Astrocyte of the hippocampus (primary cell): ENCODE measurements at regions not wholly inside any gene's neighbourhood (a gene's known extent, or its start where the extent isn't known, plus 50 kb on each side); places are given as distances from the start of the nearest gene placed in this dataset.

ENCODE experiments used
- DNase-seq: peaks from one replicate; pipeline ENCODE4 v3.0.0; 2011; ENCODE audit warnings: low read depth, low spot score

- no peak for DNase-seq
Measured at GRCh38 chr13:90395348-90395747, 952.1 kb upstream of the MIR17HG start.

DNA sequence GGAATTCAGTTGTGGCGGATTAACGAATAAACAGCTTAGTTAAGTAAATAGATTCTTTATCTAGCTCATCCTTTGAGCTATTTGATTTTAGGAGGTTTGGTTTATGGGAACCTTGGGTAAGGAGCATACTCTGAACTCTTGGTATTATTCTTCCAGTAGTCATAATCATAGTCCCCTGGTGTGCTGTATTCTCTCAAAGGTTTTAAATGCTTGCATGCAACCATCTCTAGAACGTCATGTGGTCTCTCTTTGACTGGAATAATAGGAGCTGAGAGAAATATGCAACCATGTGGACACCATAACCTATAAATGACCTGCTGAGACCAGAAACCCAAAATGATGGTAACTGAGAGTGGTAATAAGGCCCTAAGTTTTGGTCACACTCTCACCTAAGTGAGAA lies 951.6 kb upstream of the MIR17HG start:
- no peak for DNase-seq

DNA sequence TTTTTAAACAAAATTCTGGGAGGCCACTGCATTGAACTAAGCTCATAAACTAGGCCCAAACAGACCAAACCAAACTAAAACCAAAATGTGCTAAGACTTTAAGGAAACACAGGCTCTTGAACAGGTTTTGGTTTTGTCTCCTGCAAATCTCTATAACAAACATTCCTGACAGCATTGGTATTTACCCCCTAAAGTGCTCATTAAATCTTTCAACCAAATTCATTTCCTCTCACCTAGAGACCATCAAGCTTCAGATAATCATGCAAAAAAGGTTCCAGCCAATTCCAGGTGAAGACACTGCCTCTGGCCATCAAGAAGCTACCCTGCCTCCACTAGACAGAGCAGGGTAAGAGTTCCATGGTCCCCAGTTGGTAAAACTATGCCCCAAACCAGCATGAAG lies 951.2 kb upstream of the MIR17HG start:
- no peak for DNase-seq

GRCh38 chr13:90397503-90397902 lies 950.0 kb upstream of the MIR17HG start:
- DNase-seq = no peak

DNA sequence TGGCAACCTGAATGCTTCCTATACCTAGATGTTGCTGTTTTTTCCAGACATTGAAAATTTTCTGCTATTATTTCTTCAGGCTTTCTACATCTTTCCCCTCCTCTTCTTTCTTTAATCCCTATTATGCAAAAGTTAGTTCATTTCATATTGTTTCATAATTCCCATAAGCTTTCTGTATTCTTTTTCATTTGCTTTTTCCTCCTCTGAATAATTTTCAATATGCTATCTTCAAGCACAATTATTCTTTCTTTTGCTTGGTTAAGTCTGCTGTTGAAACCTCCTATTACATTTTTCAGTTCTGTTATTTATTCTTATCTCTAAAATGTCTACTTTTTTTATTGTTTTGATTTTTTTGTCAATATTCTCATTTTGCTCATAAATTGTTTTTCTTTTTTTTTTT lies 947.1 kb upstream of the MIR17HG start:
- DNase-seq = no peak

- DNase-seq = no peak
Measured at GRCh38 chr13:90401150-90401549, 946.3 kb upstream of the MIR17HG start.

DNA sequence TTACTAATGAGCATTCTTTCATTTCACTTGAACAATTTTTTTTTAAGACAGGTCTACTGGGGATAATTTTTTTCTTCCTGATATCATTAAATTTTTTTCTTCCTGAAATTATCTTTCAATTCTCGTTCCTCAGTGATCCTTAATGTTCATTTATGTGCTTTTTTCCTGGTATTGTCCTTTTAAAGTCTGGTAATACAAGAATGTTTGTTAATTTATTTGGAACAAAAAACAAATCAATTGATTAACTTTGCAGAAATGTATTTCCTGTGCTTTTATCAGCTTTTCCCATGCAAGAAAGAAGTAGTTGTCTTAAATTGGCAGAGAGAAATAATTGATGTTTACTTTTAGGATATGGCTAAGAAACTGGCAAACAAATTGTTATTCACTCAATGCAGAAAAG lies 945.4 kb upstream of the MIR17HG start:
- no peak for DNase-seq

DNA sequence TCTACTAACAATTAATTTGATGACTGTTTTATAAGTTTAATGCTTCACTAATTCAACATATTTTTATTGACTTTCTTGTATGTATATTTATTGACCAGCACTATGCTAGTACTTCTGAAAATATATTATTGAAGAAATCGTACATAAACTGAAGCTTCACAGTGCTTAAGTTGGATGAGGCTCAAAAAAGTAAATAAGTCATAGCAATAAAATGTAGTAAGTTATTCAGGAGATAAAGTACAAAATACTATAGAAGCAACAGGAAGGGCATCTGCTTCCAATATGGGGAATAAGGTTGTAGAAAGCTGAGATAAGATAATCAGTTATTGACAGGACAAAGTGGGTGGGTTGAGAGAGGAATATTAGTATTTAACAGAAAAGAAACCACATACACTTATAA lies 944.9 kb upstream of the MIR17HG start:
- no peak for DNase-seq

GRCh38 chr13:90403330-90404082 lies 944.0 kb upstream of the MIR17HG start:
- no peak for DNase-seq

- DNase-seq = no peak
Measured at GRCh38 chr13:90405301-90405700, 942.2 kb upstream of the MIR17HG start.

GRCh38 chr13:90412980-90413379 lies 934.5 kb upstream of the MIR17HG start:
- no peak for DNase-seq

- DNase-seq = no peak
Measured at GRCh38 chr13:90413548-90413947, 933.9 kb upstream of the MIR17HG start.

DNA sequence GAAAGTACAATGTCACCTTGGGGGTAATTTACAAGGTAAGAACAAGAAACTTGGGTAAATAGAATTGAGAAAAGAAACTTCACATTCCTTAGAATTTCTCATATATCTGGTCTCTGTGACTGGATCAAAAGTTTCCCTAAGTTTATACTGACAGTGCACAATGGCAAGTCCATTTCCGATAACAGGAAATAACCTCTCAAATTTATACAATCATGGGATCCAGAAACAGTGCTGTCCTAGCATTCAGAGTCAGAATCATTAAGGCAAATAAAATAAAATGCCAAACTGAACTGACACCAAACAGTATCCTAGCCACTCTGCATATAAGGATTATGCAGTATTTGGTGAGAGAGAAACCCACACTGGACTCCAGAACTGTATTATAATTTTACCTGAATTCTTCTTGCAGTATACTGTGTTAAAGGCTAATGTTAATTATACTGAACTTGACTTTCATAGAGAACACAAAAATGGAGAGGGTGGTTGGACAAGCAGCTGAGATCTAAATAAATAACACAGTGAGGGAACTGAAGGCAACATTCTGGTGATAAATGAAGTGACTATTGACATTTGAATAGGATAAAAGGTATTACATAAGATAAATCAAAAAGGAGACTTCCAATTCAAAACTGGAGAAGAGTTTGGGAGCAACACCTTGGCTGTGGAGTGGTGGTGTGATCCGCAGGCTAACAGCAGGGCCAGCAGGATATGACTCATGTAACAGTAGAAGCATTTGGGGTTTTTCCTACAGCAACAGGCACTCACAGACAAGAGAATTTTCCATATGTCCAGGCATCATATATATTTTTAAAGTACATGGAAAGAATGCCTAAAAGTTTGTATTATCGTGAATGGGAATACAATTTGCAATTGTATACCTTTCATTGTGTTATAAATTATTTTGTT lies 932.5 kb upstream of the MIR17HG start:
- peak; percentile 60 for DNase-seq

GRCh38 chr13:90415902-90416301 lies 931.6 kb upstream of the MIR17HG start:
- no peak for DNase-seq

DNA sequence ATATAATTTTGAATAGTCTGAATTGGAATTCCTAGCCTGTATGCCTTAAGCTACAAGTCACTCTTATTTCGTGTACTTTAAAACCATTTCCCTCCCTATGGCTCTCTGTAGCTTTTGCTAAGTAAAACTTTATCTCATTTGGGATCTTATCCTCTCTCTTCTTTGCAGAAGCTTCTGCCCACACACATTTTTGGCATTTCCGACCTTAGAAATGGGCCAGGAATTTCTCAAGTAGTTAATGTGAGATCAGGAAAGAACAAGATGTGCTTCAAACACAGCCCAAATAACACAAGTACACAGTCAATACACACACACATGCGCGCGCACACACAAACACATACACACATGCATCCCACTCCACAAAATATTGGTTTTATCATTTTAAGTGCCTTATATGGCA lies 931.0 kb upstream of the MIR17HG start:
- peak; percentile 47 for DNase-seq

GRCh38 chr13:90416938-90417337 lies 930.5 kb upstream of the MIR17HG start:
- peak; percentile 27 for DNase-seq

DNA sequence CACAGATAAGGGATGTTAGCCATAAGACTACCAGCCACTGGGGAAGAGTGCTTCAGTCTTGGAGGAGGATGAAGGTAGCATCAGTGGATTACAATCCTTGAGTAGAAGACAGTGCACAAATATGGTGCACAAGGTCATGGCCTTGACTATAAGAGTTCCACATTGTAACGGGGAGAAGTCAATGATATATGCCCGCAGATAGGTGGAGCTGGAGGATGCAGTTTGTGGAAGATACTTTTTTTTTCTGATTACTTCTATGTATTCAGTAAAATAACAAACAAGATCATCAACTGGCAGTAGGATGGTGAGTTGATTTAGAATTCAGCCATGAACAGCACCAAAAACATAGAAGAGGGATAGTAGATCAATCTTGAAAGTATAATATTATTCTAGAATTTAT lies 926.8 kb upstream of the MIR17HG start:
- DNase-seq = no peak

DNA sequence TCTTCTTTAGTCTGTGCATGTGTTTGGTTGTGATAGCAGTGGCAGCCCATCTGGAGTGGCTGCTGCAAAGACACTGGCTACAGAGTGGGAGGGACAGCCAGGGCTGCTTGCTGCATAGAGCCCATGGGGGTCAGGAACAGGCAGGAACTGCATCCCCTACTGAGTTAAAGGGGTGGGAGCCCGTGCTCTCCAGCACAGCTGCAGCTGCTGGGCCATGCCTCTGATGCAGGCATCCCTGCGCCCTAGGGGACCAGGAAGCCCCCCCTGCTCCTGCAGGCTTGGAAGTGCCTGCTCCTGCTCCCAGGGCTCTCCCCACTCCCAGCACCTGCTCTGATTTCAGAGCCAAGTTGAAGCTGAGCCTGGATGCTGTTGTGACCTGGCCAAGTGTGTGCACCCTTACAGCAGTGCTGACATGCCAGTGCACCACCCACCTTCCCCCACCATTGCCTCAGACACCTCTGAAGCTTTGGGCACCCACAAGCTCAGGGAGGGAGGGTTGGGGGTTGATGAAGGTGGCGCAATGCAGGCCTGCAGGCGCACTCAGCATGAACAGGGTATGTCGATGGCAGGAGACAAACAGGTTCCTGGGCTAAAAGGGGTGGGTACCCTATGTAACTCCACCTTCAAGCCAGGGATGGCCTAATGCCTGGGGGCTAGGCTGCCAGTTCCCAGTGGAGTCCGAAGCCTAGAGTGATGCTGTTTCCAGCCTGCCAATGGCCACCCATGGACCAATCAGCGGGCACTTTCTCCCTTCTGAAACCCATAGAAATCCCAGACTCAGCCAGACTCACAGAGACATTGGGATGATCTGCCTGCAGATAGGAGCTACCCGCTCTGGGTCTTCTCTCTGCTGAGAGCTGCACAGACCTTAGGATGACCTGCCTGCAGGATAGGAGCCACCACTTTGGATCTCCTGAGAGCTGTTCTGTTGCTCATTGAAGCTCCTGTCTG lies 919.9 kb upstream of the MIR17HG start:
- DNase-seq = no peak

DNA sequence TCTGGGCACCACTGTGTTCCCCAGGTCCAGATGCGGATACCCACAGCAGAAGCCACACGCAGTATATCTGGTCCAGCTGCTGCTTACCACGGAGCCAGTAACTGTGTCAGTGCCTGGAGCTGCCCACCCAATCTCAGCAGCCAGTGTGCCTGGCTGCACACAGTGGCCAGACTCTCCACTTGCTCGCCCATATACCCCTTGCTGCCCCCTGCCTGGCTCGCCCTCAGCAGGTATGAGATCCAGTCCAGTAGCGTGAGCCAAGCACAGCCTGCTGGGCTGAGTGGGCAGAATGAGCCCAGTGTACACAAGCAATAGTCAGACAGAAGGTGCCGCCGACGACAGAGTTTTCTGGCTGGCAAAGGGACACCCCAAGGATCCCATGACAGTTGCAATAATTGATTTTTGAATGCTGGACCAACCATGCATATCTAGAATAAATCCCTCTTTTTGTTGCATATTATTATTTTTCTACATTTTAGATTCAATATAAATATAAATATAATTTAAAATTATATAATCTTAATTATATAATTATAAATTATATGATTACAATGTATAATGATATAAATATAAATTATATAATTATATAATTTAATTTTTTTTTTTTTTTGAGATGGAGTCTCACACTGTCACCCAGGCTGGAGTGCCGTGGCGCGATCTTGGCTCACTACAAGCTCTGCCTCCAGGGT lies 918.8 kb upstream of the MIR17HG start:
- no peak for DNase-seq

GRCh38 chr13:90430127-90430526 lies 917.4 kb upstream of the MIR17HG start:
- DNase-seq = no peak

DNA sequence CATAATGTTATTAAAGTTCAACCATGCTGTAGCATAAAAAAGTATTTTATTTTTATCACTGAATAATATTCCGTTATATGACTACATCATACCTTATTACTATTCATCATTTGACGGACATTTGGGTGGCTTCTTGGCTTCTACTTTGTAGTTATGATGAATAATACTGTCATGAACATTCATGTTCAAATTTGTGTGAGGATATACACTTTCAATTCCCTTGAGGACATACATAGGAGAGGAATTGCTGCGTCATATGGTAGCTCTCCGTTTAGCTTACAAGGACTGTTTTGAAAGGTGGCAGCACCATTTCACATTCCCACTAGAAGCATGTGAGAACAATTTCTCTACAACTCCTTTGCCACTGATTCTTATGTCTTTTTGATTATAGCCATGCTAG lies 910.8 kb upstream of the MIR17HG start:
- no peak for DNase-seq
